ENCODE measurements at regions not wholly inside any gene's neighbourhood (a gene's known extent, or its start where the extent isn't known, plus 50 kb on each side); places are given as distances from the start of the nearest gene placed in this dataset.

DNA sequence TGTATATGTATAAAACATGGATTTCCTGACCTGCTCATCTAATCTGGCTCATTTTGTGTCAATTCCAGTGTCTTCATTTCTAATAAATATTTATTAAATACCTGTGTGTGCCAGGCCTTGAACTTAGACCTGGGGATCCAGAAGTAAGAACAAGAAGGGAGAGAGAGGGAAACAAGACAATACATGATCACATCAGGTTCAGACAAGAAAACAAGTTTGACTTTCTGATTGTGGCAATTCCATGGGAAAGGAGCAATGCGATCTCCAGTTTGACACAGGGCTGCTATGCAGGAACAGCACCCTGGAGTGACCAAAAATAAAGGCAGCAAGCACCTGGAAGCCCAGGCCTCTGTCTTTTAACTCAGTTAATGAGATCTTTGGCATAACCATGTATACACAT, 198.1 kb upstream of the ACTBL2 start:
- Histone ChIP-seq H2BK120ac (ENCODE audit: low read depth, low read length) (no peak overlapping the region), H3K14ac (ENCODE audit: low read length) (no peak overlapping the region), H3K79me1 (ENCODE audit: low read depth, low read length) (no peaks in the 10 kb centered on the region), H3K18ac (ENCODE audit: low read length) (no peak overlapping the region), H3K27me3 (ENCODE audit: control insufficient read depth in 3 of 3, insufficient read depth in 3 of 3, low read depth in 1 of 3, low read length in 3 of 3) (no peaks in the 10 kb centered on the region), H3K4ac (ENCODE audit: low read length) (no peak overlapping the region), H3K9me3 (replicated peaks in 1 of 2; ENCODE audit: control insufficient read depth in 2 of 2, insufficient read depth in 1 of 2, low read depth in 1 of 2, low read length in 2 of 2) (no peaks in the 10 kb centered on the region), H4K91ac (ENCODE audit: low read depth, low read length, poor library complexity) (no peak overlapping the region), H3K4me3 (ENCODE audit: low read length in 2 of 2) (no peak overlapping the region), H4K8ac (ENCODE audit: low read depth, low read length) (no peak overlapping the region), H2BK15ac (ENCODE audit: low read length) (no peak overlapping the region), H3K4me1 (ENCODE audit: control insufficient read depth in 2 of 2, insufficient read depth in 1 of 2, low read depth in 1 of 2, low read length in 2 of 2) (no peaks in the 10 kb centered on the region), H3K23ac (ENCODE audit: low read depth, low read length, poor library complexity) (no peak overlapping the region), H3K9ac (ENCODE audit: low read depth, low read length, poor library complexity) (no peak overlapping the region), H3K27ac (replicated peaks; ENCODE audit: low read length) (no peak overlapping the region), H2BK12ac (ENCODE audit: low read length) (no peak overlapping the region), H3K4me2 (ENCODE audit: insufficient read depth, low read length, poor library complexity, severe bottlenecking) (no peak overlapping the region), H2AFZ (ENCODE audit: low read length) (no peak overlapping the region), H2AK5ac (ENCODE audit: low read depth, low read length) (no peak overlapping the region), H2BK5ac (ENCODE audit: low read length) (no peak overlapping the region), H3K36me3 (replicated peaks in 1 of 2; ENCODE audit: control insufficient read depth in 2 of 2, insufficient read depth in 2 of 2, low read length in 2 of 2) (no peaks in the 10 kb centered on the region)
- DNase-seq (ENCODE audit: low spot score), result no peak
- WGBS, 2 donors (ENCODE audit: extremely low coverage in 2 of 2, insufficient read length in 2 of 2, insufficient replicate concordance in 1 of 2), result no CpG with 5 or more reads among the region's 1 CpG

DNA sequence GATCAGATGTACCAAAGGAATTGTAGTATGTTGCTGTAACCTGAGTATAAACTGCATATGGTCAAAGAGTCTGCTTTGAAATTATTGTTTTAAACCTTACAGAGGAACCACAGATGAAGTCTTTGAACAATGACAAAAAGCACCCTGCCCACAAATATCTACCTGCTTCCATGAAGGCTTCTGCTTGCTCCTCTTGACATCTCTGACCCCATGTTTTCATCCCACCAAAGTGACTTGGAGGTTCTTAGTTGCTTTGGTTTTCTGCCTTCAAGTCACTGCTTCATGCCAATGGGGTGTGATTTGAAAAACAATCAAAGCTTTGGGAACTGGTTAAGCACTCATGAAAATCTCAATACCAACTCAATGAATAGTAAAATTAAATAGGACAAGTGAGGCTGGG, 194.6 kb upstream of the ACTBL2 start:
- H4K8ac ChIP-seq (ENCODE audit: low read depth, low read length), result no peak overlapping the region
- H3K9me3 ChIP-seq (replicated peaks in 1 of 2; ENCODE audit: control insufficient read depth in 2 of 2, insufficient read depth in 1 of 2, low read depth in 1 of 2, low read length in 2 of 2), result no peaks in the 10 kb centered on the region
- H4K91ac ChIP-seq (ENCODE audit: low read depth, low read length, poor library complexity), result no peak overlapping the region
- DNase-seq (ENCODE audit: low spot score), result no peak
- no peak overlapping the region for H2BK15ac ChIP-seq (ENCODE audit: low read length)
- no peak overlapping the region for H3K18ac ChIP-seq (ENCODE audit: low read length)
- H2AK5ac ChIP-seq (ENCODE audit: low read depth, low read length), result no peak overlapping the region
- H3K14ac ChIP-seq (ENCODE audit: low read length), result no peak overlapping the region
- no peak overlapping the region for H3K4me3 ChIP-seq (ENCODE audit: low read length in 2 of 2)
- H3K4ac ChIP-seq (ENCODE audit: low read length), result no peak overlapping the region
- no peak overlapping the region for H2BK5ac ChIP-seq (ENCODE audit: low read length)
- no peak overlapping the region for H3K23ac ChIP-seq (ENCODE audit: low read depth, low read length, poor library complexity)
- no peaks in the 10 kb centered on the region for H3K79me1 ChIP-seq (ENCODE audit: low read depth, low read length)
- H2AFZ ChIP-seq (ENCODE audit: low read length), result no peak overlapping the region
- no peaks in the 10 kb centered on the region for H3K36me3 ChIP-seq (replicated peaks in 1 of 2; ENCODE audit: control insufficient read depth in 2 of 2, insufficient read depth in 2 of 2, low read length in 2 of 2)
- no peak overlapping the region for H2BK12ac ChIP-seq (ENCODE audit: low read length)
- H2BK120ac ChIP-seq (ENCODE audit: low read depth, low read length), result no peak overlapping the region
- H3K4me2 ChIP-seq (ENCODE audit: insufficient read depth, low read length, poor library complexity, severe bottlenecking), result no peak overlapping the region
- H3K27ac ChIP-seq (replicated peaks; ENCODE audit: low read length), result no peak overlapping the region
- H3K9ac ChIP-seq (ENCODE audit: low read depth, low read length, poor library complexity), result no peak overlapping the region
- no peaks in the 10 kb centered on the region for H3K4me1 ChIP-seq (ENCODE audit: control insufficient read depth in 2 of 2, insufficient read depth in 1 of 2, low read depth in 1 of 2, low read length in 2 of 2)
- H3K27me3 ChIP-seq (ENCODE audit: control insufficient read depth in 3 of 3, insufficient read depth in 3 of 3, low read depth in 1 of 3, low read length in 3 of 3), result no peaks in the 10 kb centered on the region

DNA sequence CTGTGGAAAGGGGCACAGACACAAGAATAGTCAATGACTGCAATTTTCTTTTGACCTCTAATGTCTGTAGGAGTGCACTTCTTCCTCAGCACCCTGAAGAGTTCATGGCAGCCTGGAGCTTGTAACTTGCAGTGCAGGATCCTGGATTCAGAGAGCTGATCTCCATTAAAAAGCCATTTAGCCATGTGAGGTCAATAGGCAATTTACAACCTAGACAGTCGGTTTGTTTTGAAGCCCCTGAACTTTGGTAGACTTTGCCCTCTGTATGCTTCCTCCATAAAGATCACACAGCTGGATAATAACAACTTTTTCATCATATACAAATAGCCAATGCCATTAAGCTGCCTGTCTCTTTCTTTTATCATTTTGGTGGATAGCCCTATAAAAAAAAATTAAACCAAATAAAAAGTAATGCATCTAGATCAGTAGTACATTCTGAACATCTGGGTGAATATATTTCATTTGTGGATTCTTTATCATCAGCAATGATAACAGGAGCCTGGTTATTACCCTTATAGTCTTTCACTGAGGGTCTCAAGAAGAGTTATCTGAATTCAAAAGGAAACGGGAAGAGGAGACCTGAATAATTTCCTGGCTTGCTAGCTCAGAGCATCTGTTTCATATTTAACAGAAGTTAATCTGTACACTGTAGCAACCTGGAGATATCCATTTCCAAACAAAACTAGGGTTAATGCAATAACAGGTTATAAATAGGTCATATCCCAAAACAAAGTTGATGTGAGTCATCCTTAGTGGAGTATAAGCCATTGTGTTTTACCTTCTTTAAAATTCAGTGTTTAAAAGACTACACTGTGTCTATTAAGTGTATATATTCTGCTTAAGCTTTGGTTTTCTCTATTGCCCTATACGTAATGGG, 193.8 kb upstream of the ACTBL2 start:
- Histone ChIP-seq H3K79me1 (ENCODE audit: low read depth, low read length) (no peaks in the 10 kb centered on the region), H3K9me3 (replicated peaks in 1 of 2; ENCODE audit: control insufficient read depth in 2 of 2, insufficient read depth in 1 of 2, low read depth in 1 of 2, low read length in 2 of 2) (no peaks in the 10 kb centered on the region), H2AFZ (ENCODE audit: low read length) (no peak overlapping the region), H3K14ac (ENCODE audit: low read length) (no peak overlapping the region), H3K27me3 (ENCODE audit: control insufficient read depth in 3 of 3, insufficient read depth in 3 of 3, low read depth in 1 of 3, low read length in 3 of 3) (no peaks in the 10 kb centered on the region), H3K27ac (replicated peaks; ENCODE audit: low read length) (no peak overlapping the region), H2BK15ac (ENCODE audit: low read length) (no peak overlapping the region), H3K36me3 (replicated peaks in 1 of 2; ENCODE audit: control insufficient read depth in 2 of 2, insufficient read depth in 2 of 2, low read length in 2 of 2) (no peaks in the 10 kb centered on the region), H3K4me3 (ENCODE audit: low read length in 2 of 2) (no peak overlapping the region), H3K4me1 (ENCODE audit: control insufficient read depth in 2 of 2, insufficient read depth in 1 of 2, low read depth in 1 of 2, low read length in 2 of 2) (no peaks in the 10 kb centered on the region), H3K4ac (ENCODE audit: low read length) (no peak overlapping the region), H3K9ac (ENCODE audit: low read depth, low read length, poor library complexity) (no peak overlapping the region), H4K91ac (ENCODE audit: low read depth, low read length, poor library complexity) (no peak overlapping the region), H2AK5ac (ENCODE audit: low read depth, low read length) (no peak overlapping the region), H3K23ac (ENCODE audit: low read depth, low read length, poor library complexity) (no peak overlapping the region), H4K8ac (ENCODE audit: low read depth, low read length) (no peak overlapping the region), H2BK12ac (ENCODE audit: low read length) (no peak overlapping the region), H3K18ac (ENCODE audit: low read length) (no peak overlapping the region), H2BK5ac (ENCODE audit: low read length) (no peak overlapping the region), H2BK120ac (ENCODE audit: low read depth, low read length) (no peak overlapping the region), H3K4me2 (ENCODE audit: insufficient read depth, low read length, poor library complexity, severe bottlenecking) (no peak overlapping the region)
- no CpG with 5 or more reads among the region's 3 CpGs for WGBS, 2 donors (ENCODE audit: extremely low coverage in 2 of 2, insufficient read length in 2 of 2, insufficient replicate concordance in 1 of 2)
- DNase-seq (ENCODE audit: low spot score), result no peak

DNA sequence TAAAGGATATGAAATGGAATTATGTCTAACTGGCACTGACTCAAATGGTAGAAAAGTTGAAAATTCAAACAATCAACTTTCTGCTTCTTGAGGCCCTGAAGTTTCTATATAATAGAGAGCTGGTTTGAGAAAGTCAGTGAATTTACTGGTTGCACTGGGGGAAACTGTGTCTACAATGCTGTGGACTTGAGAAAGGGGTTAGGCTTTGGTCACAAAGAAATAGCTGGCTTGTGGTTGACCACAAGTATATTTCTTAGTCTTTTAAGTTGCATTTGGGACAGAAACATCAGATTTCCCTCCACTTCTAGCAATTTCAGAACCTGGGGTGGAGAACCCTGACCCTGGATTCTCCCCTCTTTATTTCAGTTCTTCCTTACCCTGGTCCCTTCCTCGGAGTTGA, 192.6 kb upstream of the ACTBL2 start:
- Histone ChIP-seq H3K23ac (ENCODE audit: low read depth, low read length, poor library complexity) (no peak overlapping the region), H2BK12ac (ENCODE audit: low read length) (no peak overlapping the region), H3K4me1 (ENCODE audit: control insufficient read depth in 2 of 2, insufficient read depth in 1 of 2, low read depth in 1 of 2, low read length in 2 of 2) (no peaks in the 10 kb centered on the region), H3K14ac (ENCODE audit: low read length) (no peak overlapping the region), H2BK15ac (ENCODE audit: low read length) (no peak overlapping the region), H3K4me3 (ENCODE audit: low read length in 2 of 2) (no peak overlapping the region), H2AK5ac (ENCODE audit: low read depth, low read length) (no peak overlapping the region), H3K9ac (ENCODE audit: low read depth, low read length, poor library complexity) (no peak overlapping the region), H4K8ac (ENCODE audit: low read depth, low read length) (no peak overlapping the region), H2BK120ac (ENCODE audit: low read depth, low read length) (no peak overlapping the region), H3K4ac (ENCODE audit: low read length) (no peak overlapping the region), H3K27ac (replicated peaks; ENCODE audit: low read length) (no peak overlapping the region), H3K27me3 (ENCODE audit: control insufficient read depth in 3 of 3, insufficient read depth in 3 of 3, low read depth in 1 of 3, low read length in 3 of 3) (no peaks in the 10 kb centered on the region), H3K79me1 (ENCODE audit: low read depth, low read length) (no peaks in the 10 kb centered on the region), H3K36me3 (replicated peaks in 1 of 2; ENCODE audit: control insufficient read depth in 2 of 2, insufficient read depth in 2 of 2, low read length in 2 of 2) (no peaks in the 10 kb centered on the region), H3K4me2 (ENCODE audit: insufficient read depth, low read length, poor library complexity, severe bottlenecking) (no peak overlapping the region), H3K18ac (ENCODE audit: low read length) (no peak overlapping the region), H2AFZ (ENCODE audit: low read length) (no peak overlapping the region), H4K91ac (ENCODE audit: low read depth, low read length, poor library complexity) (no peak overlapping the region), H3K9me3 (replicated peaks in 1 of 2; ENCODE audit: control insufficient read depth in 2 of 2, insufficient read depth in 1 of 2, low read depth in 1 of 2, low read length in 2 of 2) (no peaks in the 10 kb centered on the region), H2BK5ac (ENCODE audit: low read length) (no peak overlapping the region)
- WGBS, 2 donors (ENCODE audit: extremely low coverage in 2 of 2, insufficient read length in 2 of 2, insufficient replicate concordance in 1 of 2), result no CpG with 5 or more reads among the region's 1 CpG
- DNase-seq (ENCODE audit: low spot score), result no peak

All from neuronal stem cell (in vitro differentiated cells).